ENCODE measurements at regions not wholly inside any gene's neighbourhood (a gene's known extent, or its start where the extent isn't known, plus 50 kb on each side); places are given as distances from the start of the nearest gene placed in this dataset.

DNA sequence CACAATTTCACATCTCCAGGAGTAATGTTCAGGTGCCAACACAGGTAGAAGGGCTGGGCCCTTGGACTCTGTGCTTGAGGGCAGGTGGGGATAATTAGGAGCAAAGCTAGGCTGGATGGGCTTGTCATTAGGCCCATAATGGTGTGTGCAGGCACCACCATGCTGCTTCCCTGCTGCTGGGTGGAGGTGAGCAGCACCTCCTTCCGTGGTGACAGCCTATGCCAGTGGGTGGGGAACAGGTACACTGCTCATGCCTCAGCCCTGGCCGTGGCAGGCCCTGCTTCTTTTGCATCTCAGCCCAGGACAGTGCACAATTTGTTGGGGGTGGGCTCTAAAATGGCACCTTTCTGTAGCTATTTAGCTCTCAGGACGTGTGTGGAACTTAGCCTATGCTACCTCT is 955.5 kb downstream of the TMTC2 start:
- Histone ChIP-seq H3K36me3 (replicated peaks in 1 of 2; ENCODE audit: control extremely low read depth in 1 of 2, control insufficient read depth in 1 of 2, extremely low read depth in 1 of 2, insufficient read depth in 2 of 2, low read length in 1 of 2) (no peaks in the 10 kb centered on the region), H3K9me3 (ENCODE audit: control extremely low read depth in 1 of 3, control insufficient read depth in 2 of 3, insufficient read depth in 1 of 3, low read length in 2 of 3) (peaks cover 0 to 9% (median 0%) of the 10 kb centered on the region in 3 donors), H2AFZ (ENCODE audit: insufficient read depth, low read depth, low read length, poor library complexity, severe bottlenecking) (no peak overlapping the region), H3K4me2 (replicated peaks; ENCODE audit: low read depth, low read length, poor library complexity, severe bottlenecking) (no peak overlapping the region), H3K27me3 (replicated peaks in 1 of 4; ENCODE audit: control extremely low read depth in 1 of 4, control insufficient read depth in 3 of 4, insufficient read depth in 4 of 4, low read length in 3 of 4) (no peaks in the 10 kb centered on the region), H4K20me1 (ENCODE audit: control insufficient read depth, insufficient read depth, low read length, poor library complexity, severe bottlenecking) (no peaks in the 10 kb centered on the region), H3K27ac (ENCODE audit: low read length in 2 of 2) (no peak overlapping the region), H3K9ac (ENCODE audit: low read length) (no peak overlapping the region), H3K79me2 (ENCODE audit: control insufficient read depth, insufficient read depth, low read length) (no peaks in the 10 kb centered on the region), H3K4me3 (ENCODE audit: control extremely low read depth in 1 of 5, extremely low read depth in 1 of 5, insufficient read depth in 1 of 5, low read depth in 2 of 5, low read length in 4 of 5) (no peak overlapping the region), H3K4me1 (ENCODE audit: control insufficient read depth in 2 of 2, insufficient read depth in 2 of 2, low read length in 2 of 2) (no peaks in the 10 kb centered on the region)
- intact Hi-C loops (cut with micrococcal nuclease), result no loop called here
- H3K4me3 Mint-ChIP-seq, result no peak overlapping the region
- ChIA-PET CTCF (no interaction called here), POLR2A (no interaction called here)
- 84% methylated on average over 3 of the region's 3 CpGs for WGBS (ENCODE audit: insufficient coverage)
- DNase-seq (no peak), ATAC-seq (ENCODE audit: low read depth) (no peak)
- H3K9me3 Mint-ChIP-seq (ENCODE audit: insufficient read depth), result peaks cover 4% of the 10 kb centered on the region
- no peaks in the 10 kb centered on the region for H3K27me3 Mint-ChIP-seq
- H3K27ac Mint-ChIP-seq, result no peak overlapping the region
- no peak for TF ChIP-seq EZH2 (IDR thresholded peaks at IDR 0.05; ENCODE audit: borderline replicate concordance, insufficient read depth, low read depth, low read length, poor library complexity, severe bottlenecking)
- TF ChIP-seq, protein P1, sequence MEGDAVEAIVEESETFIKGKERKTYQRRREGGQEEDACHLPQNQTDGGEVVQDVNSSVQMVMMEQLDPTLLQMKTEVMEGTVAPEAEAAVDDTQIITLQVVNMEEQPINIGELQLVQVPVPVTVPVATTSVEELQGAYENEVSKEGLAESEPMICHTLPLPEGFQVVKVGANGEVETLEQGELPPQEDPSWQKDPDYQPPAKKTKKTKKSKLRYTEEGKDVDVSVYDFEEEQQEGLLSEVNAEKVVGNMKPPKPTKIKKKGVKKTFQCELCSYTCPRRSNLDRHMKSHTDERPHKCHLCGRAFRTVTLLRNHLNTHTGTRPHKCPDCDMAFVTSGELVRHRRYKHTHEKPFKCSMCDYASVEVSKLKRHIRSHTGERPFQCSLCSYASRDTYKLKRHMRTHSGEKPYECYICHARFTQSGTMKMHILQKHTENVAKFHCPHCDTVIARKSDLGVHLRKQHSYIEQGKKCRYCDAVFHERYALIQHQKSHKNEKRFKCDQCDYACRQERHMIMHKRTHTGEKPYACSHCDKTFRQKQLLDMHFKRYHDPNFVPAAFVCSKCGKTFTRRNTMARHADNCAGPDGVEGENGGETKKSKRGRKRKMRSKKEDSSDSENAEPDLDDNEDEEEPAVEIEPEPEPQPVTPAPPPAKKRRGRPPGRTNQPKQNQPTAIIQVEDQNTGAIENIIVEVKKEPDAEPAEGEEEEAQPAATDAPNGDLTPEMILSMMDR (IDR thresholded peaks at IDR 0.05), result no peak
- H3K4me1 Mint-ChIP-seq, result no peaks in the 10 kb centered on the region

DNA sequence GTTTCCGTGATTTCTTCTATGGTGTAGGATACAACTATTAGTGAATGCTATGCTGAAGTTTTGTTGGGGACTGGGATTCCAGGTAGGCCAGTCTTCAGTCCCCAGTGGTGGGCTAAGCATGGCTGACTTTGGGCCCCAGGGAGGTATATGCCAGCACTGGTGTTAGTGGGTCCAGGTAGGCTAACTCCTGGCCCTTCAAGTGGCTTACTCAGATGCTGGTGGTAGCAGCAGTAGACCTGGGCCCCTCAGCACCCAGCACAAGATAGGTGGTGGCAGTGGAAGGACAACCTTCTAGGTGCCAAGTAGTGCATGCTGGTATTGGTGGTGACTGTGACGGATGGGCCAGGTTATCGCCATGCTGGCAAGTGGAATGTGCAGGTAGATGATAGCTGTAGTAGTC is 955.1 kb downstream of the TMTC2 start:
- Histone ChIP-seq H2AFZ (ENCODE audit: insufficient read depth, low read depth, low read length, poor library complexity, severe bottlenecking) (no peak overlapping the region), H3K27ac (ENCODE audit: low read length in 2 of 2) (no peak overlapping the region), H3K9me3 (ENCODE audit: control extremely low read depth in 1 of 3, control insufficient read depth in 2 of 3, insufficient read depth in 1 of 3, low read length in 2 of 3) (peaks cover 0 to 9% (median 0%) of the 10 kb centered on the region in 3 donors), H3K4me1 (ENCODE audit: control insufficient read depth in 2 of 2, insufficient read depth in 2 of 2, low read length in 2 of 2) (no peaks in the 10 kb centered on the region), H3K4me3 (ENCODE audit: control extremely low read depth in 1 of 5, extremely low read depth in 1 of 5, insufficient read depth in 1 of 5, low read depth in 2 of 5, low read length in 4 of 5) (no peak overlapping the region), H4K20me1 (ENCODE audit: control insufficient read depth, insufficient read depth, low read length, poor library complexity, severe bottlenecking) (no peaks in the 10 kb centered on the region), H3K79me2 (ENCODE audit: control insufficient read depth, insufficient read depth, low read length) (no peaks in the 10 kb centered on the region), H3K36me3 (replicated peaks in 1 of 2; ENCODE audit: control extremely low read depth in 1 of 2, control insufficient read depth in 1 of 2, extremely low read depth in 1 of 2, insufficient read depth in 2 of 2, low read length in 1 of 2) (no peaks in the 10 kb centered on the region), H3K9ac (ENCODE audit: low read length) (no peak overlapping the region), H3K4me2 (replicated peaks; ENCODE audit: low read depth, low read length, poor library complexity, severe bottlenecking) (no peak overlapping the region), H3K27me3 (replicated peaks in 1 of 4; ENCODE audit: control extremely low read depth in 1 of 4, control insufficient read depth in 3 of 4, insufficient read depth in 4 of 4, low read length in 3 of 4) (no peaks in the 10 kb centered on the region)
- H3K9me3 Mint-ChIP-seq (ENCODE audit: insufficient read depth), result peaks cover 4% of the 10 kb centered on the region
- DNase-seq (no peak), ATAC-seq (ENCODE audit: low read depth) (no peak)
- POLR2A ChIA-PET, result no interaction called here
- WGBS (ENCODE audit: insufficient coverage), result 82% methylated on average over 3 of the region's 3 CpGs
- no peaks in the 10 kb centered on the region for H3K4me1 Mint-ChIP-seq
- no peaks in the 10 kb centered on the region for H3K27me3 Mint-ChIP-seq
- CTCF ChIA-PET, result no interaction called here
- TF ChIP-seq, protein P1 (IDR thresholded peaks at IDR 0.05), result no peak
- TF ChIP-seq EZH2 (IDR thresholded peaks at IDR 0.05; ENCODE audit: borderline replicate concordance, insufficient read depth, low read depth, low read length, poor library complexity, severe bottlenecking), result no peak
- H3K4me3 Mint-ChIP-seq, result no peak overlapping the region
- no peak overlapping the region for H3K27ac Mint-ChIP-seq
- intact Hi-C loops (cut with micrococcal nuclease), result no loop called here

Measured in B cell (primary cell).